ENCODE measurements at regions not wholly inside any gene's neighbourhood (a gene's known extent, or its start where the extent isn't known, plus 50 kb on each side); places are given as distances from the start of the nearest gene placed in this dataset.

GRCh38 chr2:128492966-128493811 is 174.5 kb upstream of the HS6ST1 start:
- Histone ChIP-seq H3K36me3 (replicated peaks; ENCODE audit: low read depth, low read length) (no peaks in the 10 kb centered on the region), H2AFZ (ENCODE audit: low read depth, low read length) (no peak overlapping the region), H3K27ac (ENCODE audit: low read length) (no peak overlapping the region), H3K4me3 (ENCODE audit: low read length) (no peak overlapping the region), H3K9me3 (ENCODE audit: insufficient read depth, low read length) (no peaks in the 10 kb centered on the region), H3K79me2 (ENCODE audit: low read length) (no peaks in the 10 kb centered on the region), H3K4me1 (ENCODE audit: low read length) (no peaks in the 10 kb centered on the region), H4K20me1 (ENCODE audit: insufficient read depth, low read length) (no peaks in the 10 kb centered on the region), H3K27me3 (ENCODE audit: low read depth, low read length) (peaks cover 10% of the 10 kb centered on the region), H3K4me2 (ENCODE audit: low read length) (no peak overlapping the region), H3K9ac (ENCODE audit: low read length) (no peak overlapping the region)
- TF ChIP-seq, protein P1, sequence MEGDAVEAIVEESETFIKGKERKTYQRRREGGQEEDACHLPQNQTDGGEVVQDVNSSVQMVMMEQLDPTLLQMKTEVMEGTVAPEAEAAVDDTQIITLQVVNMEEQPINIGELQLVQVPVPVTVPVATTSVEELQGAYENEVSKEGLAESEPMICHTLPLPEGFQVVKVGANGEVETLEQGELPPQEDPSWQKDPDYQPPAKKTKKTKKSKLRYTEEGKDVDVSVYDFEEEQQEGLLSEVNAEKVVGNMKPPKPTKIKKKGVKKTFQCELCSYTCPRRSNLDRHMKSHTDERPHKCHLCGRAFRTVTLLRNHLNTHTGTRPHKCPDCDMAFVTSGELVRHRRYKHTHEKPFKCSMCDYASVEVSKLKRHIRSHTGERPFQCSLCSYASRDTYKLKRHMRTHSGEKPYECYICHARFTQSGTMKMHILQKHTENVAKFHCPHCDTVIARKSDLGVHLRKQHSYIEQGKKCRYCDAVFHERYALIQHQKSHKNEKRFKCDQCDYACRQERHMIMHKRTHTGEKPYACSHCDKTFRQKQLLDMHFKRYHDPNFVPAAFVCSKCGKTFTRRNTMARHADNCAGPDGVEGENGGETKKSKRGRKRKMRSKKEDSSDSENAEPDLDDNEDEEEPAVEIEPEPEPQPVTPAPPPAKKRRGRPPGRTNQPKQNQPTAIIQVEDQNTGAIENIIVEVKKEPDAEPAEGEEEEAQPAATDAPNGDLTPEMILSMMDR (IDR thresholded peaks at IDR 0.05; ENCODE audit: low read depth, low read length): no peak
- no peak for TF ChIP-seq EZH2phosphoT487 (IDR thresholded peaks at IDR 0.05; ENCODE audit: low read depth)

GRCh38 chr2:128493880-128494279 is 175.2 kb upstream of the HS6ST1 start:
- H3K36me3 ChIP-seq (replicated peaks; ENCODE audit: low read depth, low read length): no peaks in the 10 kb centered on the region
- no peaks in the 10 kb centered on the region for H3K79me2 ChIP-seq (ENCODE audit: low read length)
- no peaks in the 10 kb centered on the region for H4K20me1 ChIP-seq (ENCODE audit: insufficient read depth, low read length)
- no peaks in the 10 kb centered on the region for H3K4me1 ChIP-seq (ENCODE audit: low read length)
- no peak overlapping the region for H3K4me3 ChIP-seq (ENCODE audit: low read length)
- no peak overlapping the region for H3K9ac ChIP-seq (ENCODE audit: low read length)
- H3K4me2 ChIP-seq (ENCODE audit: low read length): no peak overlapping the region
- H2AFZ ChIP-seq (ENCODE audit: low read depth, low read length): no peak overlapping the region
- no peak overlapping the region for H3K27ac ChIP-seq (ENCODE audit: low read length)
- no peaks in the 10 kb centered on the region for H3K9me3 ChIP-seq (ENCODE audit: insufficient read depth, low read length)
- no peak for TF ChIP-seq EZH2phosphoT487 (IDR thresholded peaks at IDR 0.05; ENCODE audit: low read depth)
- TF ChIP-seq, protein P1 (IDR thresholded peaks at IDR 0.05; ENCODE audit: low read depth, low read length): no peak
- peaks cover 4% of the 10 kb centered on the region for H3K27me3 ChIP-seq (ENCODE audit: low read depth, low read length)

GRCh38 chr2:128494307-128494639 is 175.6 kb upstream of the HS6ST1 start:
- Histone ChIP-seq H3K27me3 (ENCODE audit: low read depth, low read length) (peaks cover under 1% of the 10 kb centered on the region; the same call in 1 of the 2 replicates), H3K4me1 (ENCODE audit: low read length) (no peaks in the 10 kb centered on the region), H3K4me3 (ENCODE audit: low read length) (no peak overlapping the region), H2AFZ (ENCODE audit: low read depth, low read length) (no peak overlapping the region), H3K36me3 (replicated peaks; ENCODE audit: low read depth, low read length) (no peaks in the 10 kb centered on the region), H4K20me1 (ENCODE audit: insufficient read depth, low read length) (no peaks in the 10 kb centered on the region), H3K9ac (ENCODE audit: low read length) (no peak overlapping the region), H3K27ac (ENCODE audit: low read length) (no peak overlapping the region), H3K9me3 (ENCODE audit: insufficient read depth, low read length) (no peaks in the 10 kb centered on the region), H3K79me2 (ENCODE audit: low read length) (no peaks in the 10 kb centered on the region), H3K4me2 (ENCODE audit: low read length) (no peak overlapping the region)
- TF ChIP-seq, protein P1 (IDR thresholded peaks at IDR 0.05; ENCODE audit: low read depth, low read length): no peak
- TF ChIP-seq EZH2phosphoT487 (IDR thresholded peaks at IDR 0.05; ENCODE audit: low read depth): no peak

- TF ChIP-seq, protein P1 (IDR thresholded peaks at IDR 0.05; ENCODE audit: low read depth, low read length): no peak
- TF ChIP-seq EZH2phosphoT487 (IDR thresholded peaks at IDR 0.05; ENCODE audit: low read depth): no peak
- no peak overlapping the region for H3K4me2 ChIP-seq (ENCODE audit: low read length)
- no peaks in the 10 kb centered on the region for H3K4me1 ChIP-seq (ENCODE audit: low read length)
- no peak overlapping the region for H3K27ac ChIP-seq (ENCODE audit: low read length)
- H3K4me3 ChIP-seq (ENCODE audit: low read length): no peak overlapping the region
- no peaks in the 10 kb centered on the region for H3K27me3 ChIP-seq (ENCODE audit: low read depth, low read length)
- no peak overlapping the region for H2AFZ ChIP-seq (ENCODE audit: low read depth, low read length)
- H3K9ac ChIP-seq (ENCODE audit: low read length): no peak overlapping the region
- no peaks in the 10 kb centered on the region for H3K36me3 ChIP-seq (replicated peaks; ENCODE audit: low read depth, low read length)
- no peaks in the 10 kb centered on the region for H3K9me3 ChIP-seq (ENCODE audit: insufficient read depth, low read length)
- H3K79me2 ChIP-seq (ENCODE audit: low read length): no peaks in the 10 kb centered on the region
- H4K20me1 ChIP-seq (ENCODE audit: insufficient read depth, low read length): no peaks in the 10 kb centered on the region
Observed at GRCh38 chr2:128494640-128495321, 176.1 kb upstream of the HS6ST1 start.
